Coronary artery (tissue), 2 donors: ENCODE measurements at regions not wholly inside any gene's neighbourhood (a gene's known extent, or its start where the extent isn't known, plus 50 kb on each side); places are given as distances from the start of the nearest gene placed in this dataset.
A peak's percentile ranks its signal among the peaks of the same experiment; 100 is the strongest.

Source experiments
- DNase-seq: peaks from one replicate; pipeline ENCODE4 v3.0.0-alpha.2; 2017; ENCODE audit warnings: low spot score
- H3K27ac ChIP-seq, 2 donors: fragments of 200-600 bp; sonication (generic); one replicate each; pipeline ENCODE4 v1.5.1; 2016 to 2019
- H3K4me3 ChIP-seq: fragments of 200-600 bp; sonication (generic); 2 replicates; pipeline ENCODE4 v1.5.1; 2016; ENCODE audit warnings: mild to moderate bottlenecking, moderate library complexity
- TF ChIP-seq, protein P1 (sequence below): fragments of 200-600 bp; sonication (generic); IDR thresholded peaks from one replicate; pipeline ENCODE4 v1.5.1; 2019; ENCODE audit warnings: antibody characterized with exemption

GRCh38 chr16:49937886-49938285, 82.0 kb upstream of the ZNF423 start:
- TF ChIP-seq, protein P1, sequence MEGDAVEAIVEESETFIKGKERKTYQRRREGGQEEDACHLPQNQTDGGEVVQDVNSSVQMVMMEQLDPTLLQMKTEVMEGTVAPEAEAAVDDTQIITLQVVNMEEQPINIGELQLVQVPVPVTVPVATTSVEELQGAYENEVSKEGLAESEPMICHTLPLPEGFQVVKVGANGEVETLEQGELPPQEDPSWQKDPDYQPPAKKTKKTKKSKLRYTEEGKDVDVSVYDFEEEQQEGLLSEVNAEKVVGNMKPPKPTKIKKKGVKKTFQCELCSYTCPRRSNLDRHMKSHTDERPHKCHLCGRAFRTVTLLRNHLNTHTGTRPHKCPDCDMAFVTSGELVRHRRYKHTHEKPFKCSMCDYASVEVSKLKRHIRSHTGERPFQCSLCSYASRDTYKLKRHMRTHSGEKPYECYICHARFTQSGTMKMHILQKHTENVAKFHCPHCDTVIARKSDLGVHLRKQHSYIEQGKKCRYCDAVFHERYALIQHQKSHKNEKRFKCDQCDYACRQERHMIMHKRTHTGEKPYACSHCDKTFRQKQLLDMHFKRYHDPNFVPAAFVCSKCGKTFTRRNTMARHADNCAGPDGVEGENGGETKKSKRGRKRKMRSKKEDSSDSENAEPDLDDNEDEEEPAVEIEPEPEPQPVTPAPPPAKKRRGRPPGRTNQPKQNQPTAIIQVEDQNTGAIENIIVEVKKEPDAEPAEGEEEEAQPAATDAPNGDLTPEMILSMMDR, result no peak
- Histone ChIP-seq H3K4me3 (no peak overlapping the region), H3K27ac (no peak overlapping the region)
- peak; percentile 17 for DNase-seq

GRCh38 chr16:49939495-49939894, 83.6 kb upstream of the ZNF423 start:
- H3K27ac ChIP-seq, result no peak overlapping the region
- no peak for DNase-seq
- TF ChIP-seq, protein P1, result no peak

DNA sequence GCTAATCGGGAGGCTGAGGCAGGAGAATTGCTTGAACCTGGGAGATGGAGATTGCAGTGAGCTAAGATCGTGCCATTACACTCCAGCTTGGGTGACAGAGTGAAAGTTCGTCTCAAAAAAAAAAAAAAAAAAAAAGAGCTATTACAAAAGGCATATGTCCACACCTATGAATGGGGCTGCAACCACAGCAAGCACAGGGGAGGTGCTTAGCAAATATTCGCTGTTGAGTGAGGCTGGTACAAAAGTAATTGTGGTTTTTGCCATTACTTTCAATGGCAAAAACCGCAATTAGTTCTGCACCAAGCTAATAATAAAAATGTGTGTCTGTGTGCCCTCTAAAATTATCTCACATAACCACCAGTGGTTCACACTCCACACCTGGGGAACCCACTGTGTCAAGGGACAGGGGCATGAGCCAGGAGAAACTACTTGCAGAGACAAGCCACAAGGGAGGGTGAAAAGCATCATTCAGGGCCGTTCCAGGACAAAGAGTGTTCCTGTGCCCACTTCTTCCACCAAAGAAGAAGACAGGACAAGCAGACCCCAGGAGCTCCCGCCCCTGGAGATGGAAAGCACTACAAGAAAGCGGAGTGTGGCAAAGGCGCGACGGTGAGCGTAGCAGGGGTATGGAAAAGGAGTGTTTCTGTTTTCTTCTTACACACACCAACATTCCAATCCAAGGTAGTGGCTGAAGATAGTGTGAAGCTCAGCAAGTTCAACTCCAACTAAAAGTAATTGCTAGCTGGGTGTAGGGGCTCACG, 84.4 kb upstream of the CNEP1R1 start:
- H3K4me3 ChIP-seq, result no peak overlapping the region
- no peak for DNase-seq
- no peak overlapping the region for H3K27ac ChIP-seq
- TF ChIP-seq, protein P1, result no peak

More at GRCh38 chr16:49939495-49939894, 83.6 kb upstream of the ZNF423 start:
- no peak overlapping the region for H3K4me3 ChIP-seq

DNA sequence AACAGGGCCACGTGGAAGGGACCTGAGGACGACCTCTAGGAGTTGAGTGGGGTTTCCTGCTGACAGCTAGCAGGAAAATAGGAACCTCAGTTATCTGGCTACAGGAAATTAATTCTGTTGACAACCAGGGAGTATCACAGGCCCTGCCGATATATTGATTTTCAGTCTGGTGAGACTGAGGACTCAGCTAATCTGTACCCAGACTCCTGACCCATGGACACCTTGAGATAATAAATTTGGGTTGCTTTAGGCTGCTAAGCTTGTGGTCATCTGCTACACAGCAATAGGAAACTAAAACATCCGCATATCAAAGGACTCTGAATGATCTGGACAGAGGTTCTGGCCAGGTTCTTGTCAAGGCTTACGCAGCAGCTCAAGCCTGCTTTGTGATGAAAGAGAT, 80.8 kb upstream of the CNEP1R1 start:
- Histone ChIP-seq H3K4me3 (no peak overlapping the region), H3K27ac (no peak overlapping the region)
- TF ChIP-seq, protein P1, result no peak
- DNase-seq, result no peak

GRCh38 chr16:49947907-49948678, 76.9 kb upstream of the CNEP1R1 start:
- TF ChIP-seq, protein P1, result no peak
- DNase-seq, result no peak
- no peak overlapping the region for H3K27ac ChIP-seq
- no peak overlapping the region for H3K4me3 ChIP-seq

- no peak for DNase-seq
- no peak overlapping the region for H3K4me3 ChIP-seq
- no peak overlapping the region for H3K27ac ChIP-seq
- TF ChIP-seq, protein P1, result no peak
These were observed 73.3 kb upstream of the CNEP1R1 start for GRCh38 chr16:49951574-49952195.
